ENCODE measurements at regions not wholly inside any gene's neighbourhood (a gene's known extent, or its start where the extent isn't known, plus 50 kb on each side); places are given as distances from the start of the nearest gene placed in this dataset.

- Histone ChIP-seq H3K27me3 (ENCODE audit: control insufficient read depth in 1 of 2, insufficient read depth in 2 of 2, low read length in 2 of 2) (no peaks in the 10 kb centered on the region), H3K4me1 (ENCODE audit: control insufficient read depth, insufficient read depth, low read length) (no peaks in the 10 kb centered on the region), H3K36me3 (ENCODE audit: control insufficient read depth in 2 of 2, insufficient read depth in 2 of 2, low read length in 2 of 2) (no peaks in the 10 kb centered on the region), H3K27ac (ENCODE audit: low read length) (no peak overlapping the region), H3K9ac (ENCODE audit: low read length in 2 of 2) (no peak overlapping the region), H3K9me3 (ENCODE audit: control insufficient read depth in 2 of 2, low read length in 2 of 2) (peaks cover 0 to 3% of the 10 kb centered on the region in 2 donors), H3K4me3 (ENCODE audit: low read length in 2 of 2) (no peak overlapping the region)
Observed at GRCh38 chr4:19838858-19839257, 412.8 kb upstream of the SLIT2 start.

- no peak overlapping the region for H3K9ac ChIP-seq (ENCODE audit: low read length in 2 of 2)
- H3K27me3 ChIP-seq (ENCODE audit: control insufficient read depth in 1 of 2, insufficient read depth in 2 of 2, low read length in 2 of 2) = no peaks in the 10 kb centered on the region
- peaks cover 0 to 3% of the 10 kb centered on the region in 2 donors for H3K9me3 ChIP-seq (ENCODE audit: control insufficient read depth in 2 of 2, low read length in 2 of 2)
- H3K36me3 ChIP-seq (ENCODE audit: control insufficient read depth in 2 of 2, insufficient read depth in 2 of 2, low read length in 2 of 2) = no peaks in the 10 kb centered on the region
- no peaks in the 10 kb centered on the region for H3K4me1 ChIP-seq (ENCODE audit: control insufficient read depth, insufficient read depth, low read length)
- no peak overlapping the region for H3K27ac ChIP-seq (ENCODE audit: low read length)
- H3K4me3 ChIP-seq (ENCODE audit: low read length in 2 of 2) = no peak overlapping the region
Observed at GRCh38 chr4:19835429-19835828, 416.3 kb upstream of the SLIT2 start.

- Histone ChIP-seq H3K36me3 (ENCODE audit: control insufficient read depth in 2 of 2, insufficient read depth in 2 of 2, low read length in 2 of 2) (no peaks in the 10 kb centered on the region), H3K4me3 (ENCODE audit: low read length in 2 of 2) (no peak overlapping the region), H3K27ac (ENCODE audit: low read length) (no peak overlapping the region), H3K27me3 (ENCODE audit: control insufficient read depth in 1 of 2, insufficient read depth in 2 of 2, low read length in 2 of 2) (no peaks in the 10 kb centered on the region), H3K9me3 (ENCODE audit: control insufficient read depth in 2 of 2, low read length in 2 of 2) (no peaks in the 10 kb centered on the region), H3K9ac (ENCODE audit: low read length in 2 of 2) (no peak overlapping the region), H3K4me1 (ENCODE audit: control insufficient read depth, insufficient read depth, low read length) (no peaks in the 10 kb centered on the region)
Observed at GRCh38 chr4:19832411-19832810, 419.3 kb upstream of the SLIT2 start.

- no peaks in the 10 kb centered on the region for H3K36me3 ChIP-seq (ENCODE audit: control insufficient read depth in 2 of 2, insufficient read depth in 2 of 2, low read length in 2 of 2)
- no peaks in the 10 kb centered on the region for H3K9me3 ChIP-seq (ENCODE audit: control insufficient read depth in 2 of 2, low read length in 2 of 2)
- no peak overlapping the region for H3K9ac ChIP-seq (ENCODE audit: low read length in 2 of 2)
- no peaks in the 10 kb centered on the region for H3K27me3 ChIP-seq (ENCODE audit: control insufficient read depth in 1 of 2, insufficient read depth in 2 of 2, low read length in 2 of 2)
- no peak overlapping the region for H3K27ac ChIP-seq (ENCODE audit: low read length)
- no peak overlapping the region for H3K4me3 ChIP-seq (ENCODE audit: low read length in 2 of 2)
- H3K4me1 ChIP-seq (ENCODE audit: control insufficient read depth, insufficient read depth, low read length) = no peaks in the 10 kb centered on the region
Observed at GRCh38 chr4:19831644-19832285, 419.9 kb upstream of the SLIT2 start.

GRCh38 chr4:19829101-19829500 lies 422.6 kb upstream of the SLIT2 start:
- Histone ChIP-seq H3K27ac (ENCODE audit: low read length) (no peak overlapping the region), H3K9ac (ENCODE audit: low read length in 2 of 2) (no peak overlapping the region), H3K9me3 (ENCODE audit: control insufficient read depth in 2 of 2, low read length in 2 of 2) (no peaks in the 10 kb centered on the region), H3K36me3 (ENCODE audit: control insufficient read depth in 2 of 2, insufficient read depth in 2 of 2, low read length in 2 of 2) (no peaks in the 10 kb centered on the region), H3K27me3 (ENCODE audit: control insufficient read depth in 1 of 2, insufficient read depth in 2 of 2, low read length in 2 of 2) (no peaks in the 10 kb centered on the region), H3K4me1 (ENCODE audit: control insufficient read depth, insufficient read depth, low read length) (no peaks in the 10 kb centered on the region), H3K4me3 (ENCODE audit: low read length in 2 of 2) (no peak overlapping the region)

GRCh38 chr4:19823781-19824180 lies 427.9 kb upstream of the SLIT2 start:
- Histone ChIP-seq H3K4me3 (ENCODE audit: low read length in 2 of 2) (no peak overlapping the region), H3K27me3 (ENCODE audit: control insufficient read depth in 1 of 2, insufficient read depth in 2 of 2, low read length in 2 of 2) (no peaks in the 10 kb centered on the region), H3K9me3 (ENCODE audit: control insufficient read depth in 2 of 2, low read length in 2 of 2) (no peaks in the 10 kb centered on the region), H3K36me3 (ENCODE audit: control insufficient read depth in 2 of 2, insufficient read depth in 2 of 2, low read length in 2 of 2) (no peaks in the 10 kb centered on the region), H3K9ac (ENCODE audit: low read length in 2 of 2) (no peak overlapping the region), H3K4me1 (ENCODE audit: control insufficient read depth, insufficient read depth, low read length) (no peaks in the 10 kb centered on the region), H3K27ac (ENCODE audit: low read length) (no peak overlapping the region)

- Histone ChIP-seq H3K9me3 (ENCODE audit: control insufficient read depth in 2 of 2, low read length in 2 of 2) (no peaks in the 10 kb centered on the region), H3K4me1 (ENCODE audit: control insufficient read depth, insufficient read depth, low read length) (no peaks in the 10 kb centered on the region), H3K9ac (ENCODE audit: low read length in 2 of 2) (no peak overlapping the region), H3K27me3 (ENCODE audit: control insufficient read depth in 1 of 2, insufficient read depth in 2 of 2, low read length in 2 of 2) (no peaks in the 10 kb centered on the region), H3K4me3 (ENCODE audit: low read length in 2 of 2) (no peak overlapping the region), H3K27ac (ENCODE audit: low read length) (no peak overlapping the region), H3K36me3 (ENCODE audit: control insufficient read depth in 2 of 2, insufficient read depth in 2 of 2, low read length in 2 of 2) (no peaks in the 10 kb centered on the region)
Observed at GRCh38 chr4:19819737-19820136, 432.0 kb upstream of the SLIT2 start.

- Histone ChIP-seq H3K27ac (ENCODE audit: low read length) (no peak overlapping the region), H3K9ac (ENCODE audit: low read length in 2 of 2) (no peak overlapping the region), H3K9me3 (ENCODE audit: control insufficient read depth in 2 of 2, low read length in 2 of 2) (no peaks in the 10 kb centered on the region), H3K27me3 (ENCODE audit: control insufficient read depth in 1 of 2, insufficient read depth in 2 of 2, low read length in 2 of 2) (no peaks in the 10 kb centered on the region), H3K36me3 (ENCODE audit: control insufficient read depth in 2 of 2, insufficient read depth in 2 of 2, low read length in 2 of 2) (no peaks in the 10 kb centered on the region), H3K4me1 (ENCODE audit: control insufficient read depth, insufficient read depth, low read length) (no peaks in the 10 kb centered on the region), H3K4me3 (ENCODE audit: low read length in 2 of 2) (no peak overlapping the region)
Observed at GRCh38 chr4:19809989-19810388, 441.7 kb upstream of the SLIT2 start.

- H3K27ac ChIP-seq (ENCODE audit: low read length) = no peak overlapping the region
- no peak overlapping the region for H3K4me3 ChIP-seq (ENCODE audit: low read length in 2 of 2)
- no peaks in the 10 kb centered on the region for H3K4me1 ChIP-seq (ENCODE audit: control insufficient read depth, insufficient read depth, low read length)
- no peaks in the 10 kb centered on the region for H3K27me3 ChIP-seq (ENCODE audit: control insufficient read depth in 1 of 2, insufficient read depth in 2 of 2, low read length in 2 of 2)
- H3K9ac ChIP-seq (ENCODE audit: low read length in 2 of 2) = no peak overlapping the region
- no peaks in the 10 kb centered on the region for H3K36me3 ChIP-seq (ENCODE audit: control insufficient read depth in 2 of 2, insufficient read depth in 2 of 2, low read length in 2 of 2)
- no peaks in the 10 kb centered on the region for H3K9me3 ChIP-seq (ENCODE audit: control insufficient read depth in 2 of 2, low read length in 2 of 2)
Observed at GRCh38 chr4:19807505-19807904, 444.2 kb upstream of the SLIT2 start.

GRCh38 chr4:19806865-19807264 lies 444.8 kb upstream of the SLIT2 start:
- Histone ChIP-seq H3K4me1 (ENCODE audit: control insufficient read depth, insufficient read depth, low read length) (no peaks in the 10 kb centered on the region), H3K9me3 (ENCODE audit: control insufficient read depth in 2 of 2, low read length in 2 of 2) (no peaks in the 10 kb centered on the region), H3K9ac (ENCODE audit: low read length in 2 of 2) (no peak overlapping the region), H3K4me3 (ENCODE audit: low read length in 2 of 2) (no peak overlapping the region), H3K27me3 (ENCODE audit: control insufficient read depth in 1 of 2, insufficient read depth in 2 of 2, low read length in 2 of 2) (no peaks in the 10 kb centered on the region), H3K27ac (ENCODE audit: low read length) (no peak overlapping the region), H3K36me3 (ENCODE audit: control insufficient read depth in 2 of 2, insufficient read depth in 2 of 2, low read length in 2 of 2) (no peaks in the 10 kb centered on the region)

GRCh38 chr4:19803406-19803805 lies 448.3 kb upstream of the SLIT2 start:
- Histone ChIP-seq H3K27me3 (ENCODE audit: control insufficient read depth in 1 of 2, insufficient read depth in 2 of 2, low read length in 2 of 2) (no peaks in the 10 kb centered on the region), H3K4me3 (ENCODE audit: low read length in 2 of 2) (no peak overlapping the region), H3K36me3 (ENCODE audit: control insufficient read depth in 2 of 2, insufficient read depth in 2 of 2, low read length in 2 of 2) (no peaks in the 10 kb centered on the region), H3K9me3 (ENCODE audit: control insufficient read depth in 2 of 2, low read length in 2 of 2) (no peaks in the 10 kb centered on the region), H3K4me1 (ENCODE audit: control insufficient read depth, insufficient read depth, low read length) (no peaks in the 10 kb centered on the region), H3K27ac (ENCODE audit: low read length) (no peak overlapping the region), H3K9ac (ENCODE audit: low read length in 2 of 2) (no peak overlapping the region)
